Stomach (tissue), 8 donors: ENCODE measurements at regions not wholly inside any gene's neighbourhood (a gene's known extent, or its start where the extent isn't known, plus 50 kb on each side); places are given as distances from the start of the nearest gene placed in this dataset.
A peak's percentile ranks its signal among the peaks of the same experiment; 100 is the strongest.

Experiments used
- DNase-seq, 2 donors: peaks; one replicate each; pipeline versions ENCODE4 v3.0.0 to v3.0.0-alpha.2; 2013 to 2019
- H3K27ac ChIP-seq, 5 donors: fragments of 200-600 bp in 4 of 5; sonication (generic) in 4 of 5; one replicate each; pipeline ENCODE4 v1.5.1; 2013 to 2019; ENCODE audit warnings: mild to moderate bottlenecking in 1 of 5, moderate library complexity in 1 of 5
- H3K27me3 ChIP-seq, 3 donors: fragments of 200-600 bp; sonication (generic); one replicate each; pipeline ENCODE4 v1.5.1; 2017 to 2019; ENCODE audit warnings: mixed run types in 1 of 3
- H3K36me3 ChIP-seq, 4 donors: fragments of 200-600 bp; sonication (generic); 1 replicate in 3 of 4; 2 replicates in 1 of 4; pipeline ENCODE4 v1.5.1; 2016 to 2019
- H3K4me1 ChIP-seq, 4 donors: fragments of 200-600 bp; sonication (generic); one replicate each; pipeline ENCODE4 v1.5.1; 2016 to 2019
- H3K4me3 ChIP-seq, 4 donors: fragments of 200-600 bp; sonication (generic) in 3 of 4; one replicate each; pipeline ENCODE4 v1.5.1; 2016 to 2019; ENCODE audit warnings: mild to moderate bottlenecking in 1 of 4
- H3K9me3 ChIP-seq, 4 donors: fragments of 200-600 bp; sonication (generic); one replicate each; pipeline ENCODE4 v1.5.1; 2016 to 2019
- EP300 ChIP-seq: sonication (generic); formaldehyde crosslinking; IDR thresholded peaks from one replicate; pipeline ENCODE4 v1.6.1; 2017; ENCODE audit warnings: antibody characterized with exemption
- POLR2A ChIP-seq, 4 donors: fragments of 450-650 bp; IDR thresholded peaks; one replicate each; pipeline ENCODE4 v1.6.1; 2016; ENCODE audit warnings: antibody characterized with exemption in 4 of 4, control low read depth in 2 of 4, mild to moderate bottlenecking in 1 of 4, moderate library complexity in 1 of 4
- POLR2AphosphoS5 ChIP-seq, 3 donors: sonication (generic); formaldehyde crosslinking; IDR thresholded peaks; one replicate each; pipeline ENCODE4 v1.6.1; 2016; ENCODE audit warnings: antibody characterized with exemption in 3 of 3
- WGBS, 5 donors: extraction: QIAGEN DNeasy Blood & Tissue Kit in 3 of 5; methylation state at CpG; one replicate each; pipeline versions ENCODE4 v1.1.5 to v1.1.7; 2013 to 2018; 5-methylcytosine and 5-hydroxymethylcytosine counted together
- intact Hi-C: fragments of 100-400 bp; cut with DNase I; formaldehyde crosslinking; loops from one replicate; pipeline ENCODE4 v1.15.1; 2023; ENCODE audit warnings: low total_unique reads
- TF ChIP-seq, protein P1 (sequence below), 7 experiments: fragments of 450-650 bp in 4 of 7; fragments of 200-600 bp in 3 of 7; sonication (generic) in 3 of 7; IDR thresholded peaks; one replicate each; pipeline ENCODE4 v1.5.1; 2016 to 2019; ENCODE audit warnings: antibody characterized with exemption in 7 of 7, control low read depth in 2 of 7, mild to moderate bottlenecking in 1 of 7
- donor health status: healthy with polysubstance abuse.
- donor health status: Bipolar disorder and iron deficiency.
- donor health status: healthy.

DNA sequence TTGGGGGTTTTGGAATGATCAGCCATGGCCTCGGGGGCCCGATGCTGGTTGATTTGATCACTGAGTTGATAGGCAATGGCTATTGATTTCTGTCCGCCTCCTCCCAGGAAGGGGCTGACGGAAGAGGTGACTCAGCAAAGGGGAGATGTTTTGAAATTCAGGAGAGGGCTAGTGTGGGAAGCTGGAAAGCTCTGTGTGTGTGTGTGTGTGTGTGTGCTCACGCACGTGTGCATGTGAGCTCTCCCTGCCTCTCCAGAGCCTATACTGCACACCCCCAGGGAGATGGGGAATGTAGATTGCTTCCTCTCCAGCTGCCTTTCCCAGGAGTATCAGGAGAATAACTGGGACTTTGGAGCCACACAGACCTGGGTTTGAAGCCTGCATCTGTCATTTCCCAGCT is 184.9 kb upstream of the MYL2 start:
- Histone ChIP-seq H3K27me3 (peaks cover 0 to 3% (median 0%) of the 10 kb centered on the region in 3 donors), H3K27ac (no peak overlapping the region), H3K4me3 (no peak overlapping the region), H3K9me3 (peaks cover 0 to 10% (median 0%) of the 10 kb centered on the region in 4 donors), H3K36me3 (no peaks in the 10 kb centered on the region), H3K4me1 (no peaks in the 10 kb centered on the region)
- WGBS, 5 donors = 60 to 75% (median 71%) methylated on average over 6 of the region's 6 CpGs
- DNase-seq = no peak
- TF ChIP-seq, protein P1, sequence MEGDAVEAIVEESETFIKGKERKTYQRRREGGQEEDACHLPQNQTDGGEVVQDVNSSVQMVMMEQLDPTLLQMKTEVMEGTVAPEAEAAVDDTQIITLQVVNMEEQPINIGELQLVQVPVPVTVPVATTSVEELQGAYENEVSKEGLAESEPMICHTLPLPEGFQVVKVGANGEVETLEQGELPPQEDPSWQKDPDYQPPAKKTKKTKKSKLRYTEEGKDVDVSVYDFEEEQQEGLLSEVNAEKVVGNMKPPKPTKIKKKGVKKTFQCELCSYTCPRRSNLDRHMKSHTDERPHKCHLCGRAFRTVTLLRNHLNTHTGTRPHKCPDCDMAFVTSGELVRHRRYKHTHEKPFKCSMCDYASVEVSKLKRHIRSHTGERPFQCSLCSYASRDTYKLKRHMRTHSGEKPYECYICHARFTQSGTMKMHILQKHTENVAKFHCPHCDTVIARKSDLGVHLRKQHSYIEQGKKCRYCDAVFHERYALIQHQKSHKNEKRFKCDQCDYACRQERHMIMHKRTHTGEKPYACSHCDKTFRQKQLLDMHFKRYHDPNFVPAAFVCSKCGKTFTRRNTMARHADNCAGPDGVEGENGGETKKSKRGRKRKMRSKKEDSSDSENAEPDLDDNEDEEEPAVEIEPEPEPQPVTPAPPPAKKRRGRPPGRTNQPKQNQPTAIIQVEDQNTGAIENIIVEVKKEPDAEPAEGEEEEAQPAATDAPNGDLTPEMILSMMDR (IDR thresholded peaks at IDR 0.05) = no peak
- no peak for TF ChIP-seq POLR2AphosphoS5 (IDR thresholded peaks at IDR 0.05)
- no peak for TF ChIP-seq POLR2A (IDR thresholded peaks at IDR 0.05)
- no peak for TF ChIP-seq EP300
- intact Hi-C loops = no loop called here

DNA sequence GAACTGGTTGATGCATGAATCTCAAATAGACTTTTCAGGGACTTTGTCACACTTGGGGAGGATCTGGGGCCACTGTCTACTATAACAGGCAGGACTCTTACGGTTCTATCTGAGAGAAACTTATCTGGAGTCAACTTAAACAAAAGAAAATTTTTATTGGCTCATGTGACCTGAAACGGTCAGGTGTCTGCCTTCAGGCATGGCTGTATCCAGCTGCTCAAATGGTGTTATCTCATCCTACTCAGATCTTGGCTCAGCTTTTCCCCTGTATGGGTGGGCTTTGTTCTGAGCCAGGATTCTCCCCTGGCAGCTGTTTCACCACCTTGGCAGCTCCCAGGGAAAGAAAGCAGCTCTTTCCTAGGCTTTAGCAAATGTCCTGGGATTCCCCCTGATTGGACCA is 183.2 kb upstream of the MYL2 start:
- Histone ChIP-seq H3K4me3 (no peak overlapping the region), H3K36me3 (no peaks in the 10 kb centered on the region), H3K9me3 (peaks cover 0 to 10% (median 0%) of the 10 kb centered on the region in 4 donors), H3K27ac (no peak overlapping the region), H3K4me1 (no peaks in the 10 kb centered on the region), H3K27me3 (peaks cover 0 to 10% (median 0%) of the 10 kb centered on the region in 3 donors)
- no peak for DNase-seq
- intact Hi-C loops = no loop called here
- WGBS, 5 donors = 38 to 69% (median 47%) methylated on average over 2 of the region's 2 CpGs
- no peak for TF ChIP-seq POLR2AphosphoS5 (IDR thresholded peaks at IDR 0.05)
- no peak for TF ChIP-seq POLR2A (IDR thresholded peaks at IDR 0.05)
- TF ChIP-seq, protein P1 (IDR thresholded peaks at IDR 0.05) = no peak
- no peak for TF ChIP-seq EP300

DNA sequence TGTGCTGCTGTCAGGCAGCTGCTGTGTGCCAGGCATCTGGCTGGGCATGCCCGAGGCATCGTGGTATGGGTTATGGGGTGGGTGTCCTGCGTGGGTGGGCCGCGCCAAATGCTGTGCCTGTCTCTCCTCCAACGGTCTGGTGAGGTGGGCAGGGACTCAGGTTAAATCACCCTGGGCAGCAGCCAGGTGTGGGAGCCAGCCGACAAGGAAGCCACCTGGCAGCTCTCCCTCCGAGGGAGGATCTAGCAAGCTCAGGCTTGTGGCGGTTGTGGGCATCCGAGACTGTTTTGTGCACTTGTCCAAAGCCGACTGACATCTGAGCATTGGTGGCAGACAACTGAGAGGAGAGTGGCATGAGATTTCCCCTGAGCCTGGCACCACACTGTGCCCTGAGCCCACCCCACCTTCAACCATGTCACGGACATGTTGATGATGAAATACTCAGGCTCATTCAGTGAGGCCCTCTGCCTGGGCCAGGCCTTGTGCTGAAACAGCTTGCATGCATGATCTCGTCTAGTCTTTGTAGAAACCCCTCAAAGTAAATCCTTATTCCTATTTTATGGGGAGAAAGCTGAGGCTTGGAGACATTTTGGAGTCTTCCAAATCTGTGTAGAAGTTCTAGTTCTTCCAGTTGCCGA is 181.8 kb upstream of the MYL2 start:
- WGBS, 5 donors = 68 to 79% (median 72%) methylated on average over 11 to 14 of the region's 14 CpGs
- Histone ChIP-seq H3K9me3 (no peaks in the 10 kb centered on the region), H3K36me3 (no peaks in the 10 kb centered on the region), H3K4me1 (no peaks in the 10 kb centered on the region), H3K4me3 (no peak overlapping the region), H3K27me3 (peaks cover 0 to 10% (median 0%) of the 10 kb centered on the region in 3 donors), H3K27ac (no peak overlapping the region)
- no peak for TF ChIP-seq POLR2A (IDR thresholded peaks at IDR 0.05)
- no peak for TF ChIP-seq EP300
- TF ChIP-seq POLR2AphosphoS5 (IDR thresholded peaks at IDR 0.05) = no peak
- TF ChIP-seq, protein P1 (IDR thresholded peaks at IDR 0.05) = no peak
- intact Hi-C loops = no loop called here
- peak in 1 of 2 donors; percentile 26 for DNase-seq

DNA sequence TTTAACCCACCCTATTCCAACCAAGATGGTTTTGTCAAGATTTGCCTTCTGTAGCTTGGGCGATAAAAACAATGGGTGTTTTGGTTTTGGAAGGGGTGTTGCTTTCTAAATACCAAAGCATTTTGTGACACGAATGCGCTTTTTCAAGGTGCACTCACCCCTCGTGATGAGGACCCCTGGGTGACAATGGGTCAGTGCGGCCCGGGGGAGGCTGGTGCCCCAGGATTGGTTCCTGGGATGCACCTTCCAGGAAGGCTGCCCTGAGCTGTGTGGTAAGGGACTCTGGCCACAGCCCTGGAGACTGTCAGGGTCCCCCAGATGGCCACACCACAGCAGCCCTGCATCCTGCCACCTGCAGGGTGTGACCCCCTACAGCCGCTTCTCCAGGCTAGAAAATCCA is 180.6 kb upstream of the MYL2 start:
- Histone ChIP-seq H3K27ac (no peak overlapping the region), H3K4me3 (no peak overlapping the region), H3K36me3 (no peaks in the 10 kb centered on the region), H3K9me3 (no peaks in the 10 kb centered on the region), H3K4me1 (no peaks in the 10 kb centered on the region), H3K27me3 (peaks cover 0 to 16% (median 0%) of the 10 kb centered on the region in 3 donors)
- no peak for TF ChIP-seq POLR2AphosphoS5 (IDR thresholded peaks at IDR 0.05)
- intact Hi-C loops = no loop called here
- no peak for DNase-seq
- WGBS, 5 donors = 79 to 88% (median 82%) methylated on average over 7 of the region's 7 CpGs

DNA sequence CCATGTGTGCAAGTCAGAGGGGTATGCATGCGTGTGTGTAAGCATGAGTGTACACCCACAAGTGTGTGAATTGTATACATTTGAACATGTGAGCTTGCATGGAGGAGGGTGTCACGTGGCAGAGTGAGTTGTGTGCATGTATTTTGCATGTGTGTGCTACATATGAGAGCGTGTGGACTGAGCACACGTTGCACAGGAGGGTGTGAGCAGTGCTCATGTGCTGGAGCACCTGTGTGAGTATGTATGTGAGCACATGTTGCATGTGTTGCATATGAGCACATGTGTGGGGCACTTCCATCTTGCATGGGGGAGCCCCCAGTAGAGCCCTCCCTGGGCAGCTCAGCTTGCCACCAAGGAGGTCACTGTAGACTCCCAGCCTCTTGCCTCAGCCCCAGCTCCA is 180.2 kb upstream of the MYL2 start:
- Histone ChIP-seq H3K36me3 (no peaks in the 10 kb centered on the region), H3K9me3 (no peaks in the 10 kb centered on the region), H3K4me1 (no peaks in the 10 kb centered on the region), H3K4me3 (no peak overlapping the region), H3K27ac (no peak overlapping the region), H3K27me3 (peaks cover 0 to 19% (median 0%) of the 10 kb centered on the region in 3 donors)
- TF ChIP-seq, protein P1 (IDR thresholded peaks at IDR 0.05) = no peak
- TF ChIP-seq EP300 (no peak), POLR2AphosphoS5 (IDR thresholded peaks at IDR 0.05) (no peak), POLR2A (IDR thresholded peaks at IDR 0.05) (no peak)
- 76 to 81% (median 79%) methylated on average over 4 of the region's 4 CpGs for WGBS, 5 donors
- no peak for DNase-seq
- intact Hi-C loops = no loop called here
